Stimulated activated naive CD8-positive, alpha-beta T cell treated with anti-CD3 and anti-CD28 coated beads, Interleukin-15, amount 100 ng/mL, for 72 hours (primary cell): ENCODE measurements at regions not wholly inside any gene's neighbourhood (a gene's known extent, or its start where the extent isn't known, plus 50 kb on each side); places are given as distances from the start of the nearest gene placed in this dataset.

Experiments used
- ATAC-seq: fragments of 150-1000 bp; cut with Tn5 transposase; 2 replicates; pipeline ENCODE4 v1.10.0; 2021; ENCODE audit warnings: mild to moderate bottlenecking, moderate library complexity
- DNase-seq, 2 donors: peaks; one replicate each; pipeline ENCODE4 v3.0.0; 2021 to 2022
- H3K27ac Mint-ChIP-seq, 2 donors: one replicate each; pipeline ENCODE4 v1.8.0; 2022; ENCODE audit warnings: mild to moderate bottlenecking in 2 of 2, mixed read lengths in 2 of 2, moderate library complexity in 2 of 2
- H3K27me3 Mint-ChIP-seq: one replicate; pipeline ENCODE4 v1.8.0; 2022; ENCODE audit warnings: mixed read lengths
- H3K4me1 Mint-ChIP-seq: one replicate; pipeline ENCODE4 v1.8.0; 2022; ENCODE audit warnings: mild to moderate bottlenecking, mixed read lengths
- H3K4me3 Mint-ChIP-seq, 2 donors: one replicate each; pipeline ENCODE4 v1.8.0; 2022; ENCODE audit warnings: mild to moderate bottlenecking in 2 of 2, mixed read lengths in 2 of 2, moderate library complexity in 1 of 2
- H3K9me3 Mint-ChIP-seq, 2 donors: one replicate each; pipeline ENCODE4 v1.8.0; 2022; ENCODE audit warnings: mixed read lengths in 2 of 2

DNA sequence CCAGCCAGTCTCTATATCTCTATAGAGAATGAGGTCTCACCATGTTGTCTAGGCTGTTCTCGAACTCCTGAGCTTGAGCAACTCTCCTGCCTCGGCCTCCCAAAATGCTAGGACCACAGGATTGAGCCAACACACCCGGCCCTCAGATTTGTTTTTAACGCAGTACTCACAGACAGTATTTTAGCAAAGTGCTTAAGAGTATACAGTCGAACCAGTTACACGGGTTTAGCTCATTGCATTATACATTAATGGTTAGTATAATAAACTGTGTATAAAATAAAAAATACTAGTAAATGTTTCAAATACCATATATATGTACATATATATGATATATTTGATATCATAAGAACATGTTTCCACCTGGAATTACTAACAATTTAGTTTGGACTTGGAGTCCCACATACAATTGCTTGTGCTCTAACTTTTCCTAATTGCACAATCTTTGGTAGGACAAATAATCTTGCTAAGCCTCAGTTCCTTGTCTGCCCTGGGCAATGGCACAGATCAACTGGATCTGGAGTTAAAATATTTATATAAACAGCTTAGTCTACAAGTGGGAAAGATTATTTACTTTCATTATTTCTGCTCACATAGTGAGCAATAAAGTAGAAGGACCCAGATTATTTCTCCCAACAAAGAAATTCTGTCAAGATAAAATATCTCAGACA is 508.9 kb upstream of the LRATD1 start:
- no peaks in the 10 kb centered on the region for H3K4me1 Mint-ChIP-seq
- no peak for DNase-seq
- H3K27ac Mint-ChIP-seq: no peak overlapping the region
- no peak for ATAC-seq
- H3K27me3 Mint-ChIP-seq: no peaks in the 10 kb centered on the region
- no peak overlapping the region for H3K4me3 Mint-ChIP-seq
- peaks cover 18 to 23% of the 10 kb centered on the region in 2 donors for H3K9me3 Mint-ChIP-seq

DNA sequence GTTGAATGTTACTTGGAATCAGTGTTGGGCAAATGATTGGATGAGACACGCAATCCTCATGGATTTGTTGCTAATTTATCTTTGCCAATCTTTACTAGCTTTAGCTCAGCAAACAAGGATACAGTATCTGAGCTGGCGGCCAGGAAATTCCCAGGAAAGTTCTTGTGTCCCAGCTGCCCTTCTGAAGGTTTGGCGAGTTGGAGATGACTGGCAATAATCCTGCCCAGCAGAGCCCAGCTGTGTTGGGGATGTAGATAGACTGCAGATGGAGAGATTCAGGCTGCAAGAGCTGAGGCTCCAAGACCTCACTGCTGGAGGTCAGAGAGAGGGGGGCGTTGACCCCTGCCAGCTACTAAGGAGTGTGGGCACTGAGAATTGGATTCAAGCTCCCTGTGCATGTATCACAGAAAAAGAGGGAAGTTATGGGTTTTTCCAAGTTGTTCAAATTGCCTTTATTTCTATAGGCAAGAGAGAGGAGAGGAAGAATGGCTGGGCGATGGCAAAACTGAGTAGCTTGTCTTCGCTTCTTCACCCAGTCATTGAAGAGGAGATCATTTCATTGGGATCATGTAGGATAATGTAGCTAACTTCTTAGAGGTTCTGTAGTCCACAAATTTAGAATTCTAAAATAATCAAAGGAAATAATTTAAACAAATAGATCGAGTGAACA is 506.8 kb upstream of the LRATD1 start:
- Mint-ChIP-seq H3K4me3 (no peak overlapping the region), H3K4me1 (no peaks in the 10 kb centered on the region), H3K27me3 (no peaks in the 10 kb centered on the region), H3K27ac (no peak overlapping the region), H3K9me3 (peaks cover 17 to 23% of the 10 kb centered on the region in 2 donors)
- DNase-seq (no peak), ATAC-seq (no peak)

DNA sequence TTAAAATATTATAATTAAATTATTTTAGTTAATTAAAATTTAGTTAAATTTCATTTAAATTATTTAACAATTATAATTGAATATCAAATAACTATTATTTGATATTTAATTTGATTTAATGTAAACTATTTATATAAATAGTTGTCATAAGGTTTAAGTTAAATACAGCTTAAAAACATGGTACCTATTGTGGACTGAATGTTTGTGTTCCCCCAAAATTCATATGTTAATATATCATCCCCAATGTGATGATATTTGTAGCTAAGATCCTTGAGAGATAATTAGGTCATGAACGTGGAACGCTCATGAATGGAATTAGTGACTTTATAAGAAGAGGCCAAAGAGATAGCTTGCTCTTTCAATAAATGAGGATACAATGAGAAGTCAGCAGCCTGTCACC is 505.7 kb upstream of the LRATD1 start:
- DNase-seq: no peak
- peaks cover 17 to 23% of the 10 kb centered on the region in 2 donors for H3K9me3 Mint-ChIP-seq
- H3K4me3 Mint-ChIP-seq: no peak overlapping the region
- ATAC-seq: no peak
- no peaks in the 10 kb centered on the region for H3K4me1 Mint-ChIP-seq
- H3K27me3 Mint-ChIP-seq: no peaks in the 10 kb centered on the region
- H3K27ac Mint-ChIP-seq: no peak overlapping the region

DNA sequence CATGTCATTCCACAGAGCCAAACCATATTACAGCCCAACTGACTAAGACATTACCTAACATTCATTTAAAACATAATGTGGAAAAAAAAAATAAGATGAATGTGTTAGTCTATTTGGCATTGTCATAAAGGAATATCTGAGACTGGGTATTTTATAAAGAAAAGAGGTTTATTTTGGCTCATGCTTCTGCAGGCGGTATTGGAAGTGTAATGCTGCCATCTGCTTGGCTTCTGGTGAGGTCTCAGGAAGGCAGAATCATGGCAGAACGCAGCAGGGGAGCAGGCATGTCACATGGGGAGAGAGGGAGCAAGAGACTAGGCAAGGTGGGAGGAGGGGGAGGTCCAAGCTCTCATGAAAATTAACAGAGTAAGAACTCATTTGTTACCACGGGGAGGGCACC is 504.8 kb upstream of the LRATD1 start:
- ATAC-seq: no peak
- H3K9me3 Mint-ChIP-seq: peaks cover 19 to 20% of the 10 kb centered on the region in 2 donors
- H3K4me3 Mint-ChIP-seq: no peak overlapping the region
- no peaks in the 10 kb centered on the region for H3K4me1 Mint-ChIP-seq
- no peak for DNase-seq
- H3K27me3 Mint-ChIP-seq: no peaks in the 10 kb centered on the region
- no peak overlapping the region for H3K27ac Mint-ChIP-seq

DNA sequence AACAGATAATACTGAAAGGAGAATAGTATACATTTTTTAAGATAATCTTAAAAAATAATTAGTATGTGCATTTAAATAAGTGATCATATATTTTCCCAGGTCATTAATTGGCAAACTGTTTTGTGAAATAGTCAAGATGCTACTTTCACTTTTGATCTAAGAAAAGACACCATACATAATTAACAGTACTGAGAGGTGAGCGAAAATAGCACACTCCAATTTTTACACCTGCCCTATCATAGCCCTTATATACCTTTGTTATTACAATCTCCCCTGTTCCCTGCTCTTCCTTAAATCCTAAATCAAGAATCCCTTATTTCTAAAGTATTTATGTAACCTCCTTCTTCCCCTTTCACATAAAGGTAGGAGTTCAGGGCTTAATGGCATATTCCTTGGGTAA is 500.1 kb upstream of the LRATD1 start:
- ATAC-seq (no peak), DNase-seq (no peak)
- Mint-ChIP-seq H3K4me3 (no peak overlapping the region), H3K27me3 (no peaks in the 10 kb centered on the region), H3K4me1 (no peaks in the 10 kb centered on the region), H3K9me3 (peaks cover 19 to 32% of the 10 kb centered on the region in 2 donors), H3K27ac (no peak overlapping the region)

DNA sequence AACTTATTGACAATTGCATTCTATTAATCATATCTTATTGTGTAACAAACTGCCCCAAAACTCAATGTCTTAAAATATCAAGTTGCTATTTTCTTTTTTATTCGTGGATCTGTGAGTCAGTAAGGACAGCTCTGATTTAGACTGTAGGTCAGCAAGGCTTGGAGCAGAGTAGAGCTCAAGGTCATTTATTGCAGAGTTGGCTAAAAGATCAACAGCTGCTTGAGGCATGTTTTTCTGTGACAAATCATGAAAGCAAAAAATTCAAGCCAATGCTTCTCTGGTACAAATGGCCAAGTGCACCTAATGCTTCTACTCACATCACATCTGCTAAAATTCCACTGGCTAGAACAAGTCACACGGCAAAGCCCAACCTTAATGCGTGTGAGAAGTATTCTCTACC is 497.7 kb upstream of the LRATD1 start:
- Mint-ChIP-seq H3K4me3 (no peak overlapping the region), H3K9me3 (peaks cover 12 to 22% of the 10 kb centered on the region in 2 donors), H3K27me3 (no peaks in the 10 kb centered on the region), H3K4me1 (no peaks in the 10 kb centered on the region), H3K27ac (no peak overlapping the region)
- no peak for DNase-seq
- no peak for ATAC-seq

DNA sequence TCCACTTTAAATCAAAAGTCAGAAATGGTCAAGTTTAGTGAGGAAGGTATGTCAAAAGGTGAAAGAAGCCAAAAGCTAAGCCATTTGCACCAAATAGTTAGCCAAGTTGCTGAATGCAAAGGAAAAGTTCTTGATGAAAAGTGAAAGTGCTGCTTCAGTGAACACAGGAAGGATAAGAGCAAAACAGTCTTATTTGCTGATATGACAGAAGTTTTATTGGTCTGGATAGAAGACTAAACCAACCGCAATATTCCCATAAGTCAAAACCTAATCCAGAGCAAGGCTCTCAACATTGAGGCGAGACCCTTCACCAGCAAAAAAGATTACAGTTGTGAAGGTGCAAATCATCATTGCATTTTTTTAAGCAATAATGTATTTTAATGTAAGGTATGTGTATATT is 496.5 kb upstream of the LRATD1 start:
- H3K4me3 Mint-ChIP-seq: no peak overlapping the region
- DNase-seq: no peak
- no peak for ATAC-seq
- H3K27me3 Mint-ChIP-seq: no peaks in the 10 kb centered on the region
- H3K27ac Mint-ChIP-seq: no peak overlapping the region
- no peaks in the 10 kb centered on the region for H3K4me1 Mint-ChIP-seq
- H3K9me3 Mint-ChIP-seq: peaks cover 12 to 22% of the 10 kb centered on the region in 2 donors

DNA sequence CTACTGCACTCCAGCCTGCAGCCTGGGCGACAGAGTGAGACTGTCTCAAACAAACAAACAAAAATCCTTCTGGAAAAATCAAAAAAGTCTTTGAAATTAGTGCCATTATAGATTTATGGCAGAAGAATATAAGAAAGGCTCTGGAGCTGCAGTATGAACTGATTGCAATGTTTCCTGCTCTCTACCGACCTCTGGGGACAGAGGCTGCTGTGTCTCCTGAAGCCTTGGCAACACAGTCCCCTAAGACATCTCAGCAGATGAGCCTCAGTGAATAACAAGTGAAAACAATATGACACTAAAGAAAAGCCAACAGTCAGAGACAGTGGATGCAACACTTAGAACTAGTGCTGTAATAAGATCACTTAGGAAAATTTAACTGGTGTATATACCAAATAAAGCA is 494.9 kb upstream of the LRATD1 start:
- no peaks in the 10 kb centered on the region for H3K27me3 Mint-ChIP-seq
- DNase-seq (no peak), ATAC-seq (no peak)
- peaks cover 10 to 21% of the 10 kb centered on the region in 2 donors for H3K9me3 Mint-ChIP-seq
- H3K4me1 Mint-ChIP-seq: no peaks in the 10 kb centered on the region
- H3K27ac Mint-ChIP-seq: no peak overlapping the region
- H3K4me3 Mint-ChIP-seq: no peak overlapping the region

DNA sequence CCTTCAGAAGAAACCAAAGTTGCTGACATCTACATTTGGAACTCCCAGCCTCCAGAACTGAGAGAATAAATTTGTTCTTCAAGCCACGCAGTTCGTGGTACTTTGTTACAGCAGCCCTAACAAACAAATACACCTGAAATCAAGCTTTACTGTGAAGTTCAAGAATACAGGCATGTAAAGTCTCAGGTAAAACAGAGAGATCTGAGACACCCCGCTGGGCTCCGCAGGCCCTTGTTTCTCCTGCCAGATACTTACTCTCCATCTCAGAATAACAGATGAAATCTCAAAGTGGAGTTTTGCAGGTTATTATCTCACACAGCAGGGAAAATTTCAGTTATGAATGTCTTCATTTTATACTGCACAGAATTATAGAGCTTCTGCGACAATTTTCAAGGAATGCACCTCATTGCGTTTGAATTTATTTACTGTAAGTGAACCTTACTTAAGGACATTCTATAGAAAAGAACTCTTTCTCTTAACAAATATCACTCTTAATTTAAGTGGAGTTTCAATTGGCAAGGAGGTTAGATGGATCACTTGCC is 492.4 kb upstream of the LRATD1 start:
- ATAC-seq: no peak
- Mint-ChIP-seq H3K4me3 (no peak overlapping the region), H3K27ac (no peak overlapping the region)

DNA sequence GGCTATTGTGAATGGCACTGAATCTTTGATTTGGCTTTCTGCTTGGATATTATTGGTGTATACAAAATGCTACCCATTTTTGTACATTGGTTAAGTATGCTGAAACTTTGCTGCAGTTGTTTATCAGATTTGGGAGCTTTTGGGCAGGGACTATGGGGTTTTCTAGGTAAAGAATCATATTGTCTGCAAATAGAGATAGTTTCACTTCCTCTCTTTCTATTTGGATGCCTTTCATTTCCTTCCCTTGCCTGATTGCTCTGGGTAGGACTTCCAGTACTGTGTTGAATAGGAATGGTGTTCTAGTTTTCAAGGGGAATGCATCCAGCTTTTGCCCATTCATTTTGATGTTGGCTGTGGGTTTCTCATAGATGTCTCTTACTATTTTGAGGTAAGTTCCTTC is 489.1 kb upstream of the LRATD1 start:
- DNase-seq (no peak), ATAC-seq (no peak)
- Mint-ChIP-seq H3K4me3 (no peak overlapping the region), H3K27ac (no peak overlapping the region), H3K27me3 (no peaks in the 10 kb centered on the region), H3K9me3 (peaks cover 0 to 7% of the 10 kb centered on the region in 2 donors), H3K4me1 (no peaks in the 10 kb centered on the region)

More for the DNA sequence above, 492.4 kb upstream of the LRATD1 start:
- peaks cover 0 to 14% of the 10 kb centered on the region in 2 donors for H3K9me3 Mint-ChIP-seq
- DNase-seq: no peak
- H3K27me3 Mint-ChIP-seq: no peaks in the 10 kb centered on the region
- no peaks in the 10 kb centered on the region for H3K4me1 Mint-ChIP-seq

DNA sequence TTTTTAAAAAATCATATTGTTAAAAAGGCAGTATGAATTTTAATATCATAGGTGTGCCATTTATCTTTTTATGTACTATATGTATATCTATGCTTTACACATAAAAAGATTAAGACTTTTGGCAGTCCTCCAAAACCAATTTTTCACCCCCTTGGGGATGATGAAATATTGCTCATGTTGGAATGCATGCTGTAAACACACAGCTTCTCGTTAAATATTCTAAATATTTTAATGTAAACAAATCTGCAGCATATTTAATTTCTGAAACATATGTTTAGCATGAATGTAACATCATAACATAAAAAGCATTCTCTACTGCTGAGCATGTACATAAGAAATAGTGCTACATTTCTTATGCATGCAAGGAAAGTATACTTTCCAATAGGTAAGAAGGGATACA is 484.3 kb upstream of the LRATD1 start:
- no peak overlapping the region for H3K4me3 Mint-ChIP-seq
- no peak for DNase-seq
- no peak overlapping the region for H3K27ac Mint-ChIP-seq
- no peak for ATAC-seq
- peaks cover 0 to 7% of the 10 kb centered on the region in 2 donors for H3K9me3 Mint-ChIP-seq
- no peaks in the 10 kb centered on the region for H3K4me1 Mint-ChIP-seq
- no peaks in the 10 kb centered on the region for H3K27me3 Mint-ChIP-seq

DNA sequence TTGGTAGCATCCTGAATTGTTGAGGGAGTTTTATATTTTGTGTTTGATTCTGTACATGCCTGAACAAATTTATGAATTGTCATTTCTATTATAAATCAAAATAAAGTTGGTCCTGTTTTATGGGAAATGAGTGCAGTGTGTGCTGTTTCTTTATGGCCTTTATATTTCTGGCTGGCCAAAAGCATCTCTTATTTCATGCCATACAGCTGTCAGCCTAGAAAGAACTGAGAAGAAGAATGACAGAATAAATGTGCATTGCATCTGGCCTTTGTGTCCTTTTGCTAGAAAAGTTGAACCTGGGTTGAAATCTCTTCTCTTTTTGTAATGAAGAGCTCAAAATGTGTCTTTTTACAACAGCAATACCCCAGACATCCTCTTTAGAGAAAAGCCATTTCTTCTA is 474.7 kb upstream of the LRATD1 start:
- DNase-seq: no peak
- no peak for ATAC-seq
- Mint-ChIP-seq H3K4me3 (no peak overlapping the region), H3K27ac (no peak overlapping the region), H3K9me3 (peaks cover 0 to 10% of the 10 kb centered on the region in 2 donors), H3K27me3 (no peaks in the 10 kb centered on the region), H3K4me1 (no peaks in the 10 kb centered on the region)

DNA sequence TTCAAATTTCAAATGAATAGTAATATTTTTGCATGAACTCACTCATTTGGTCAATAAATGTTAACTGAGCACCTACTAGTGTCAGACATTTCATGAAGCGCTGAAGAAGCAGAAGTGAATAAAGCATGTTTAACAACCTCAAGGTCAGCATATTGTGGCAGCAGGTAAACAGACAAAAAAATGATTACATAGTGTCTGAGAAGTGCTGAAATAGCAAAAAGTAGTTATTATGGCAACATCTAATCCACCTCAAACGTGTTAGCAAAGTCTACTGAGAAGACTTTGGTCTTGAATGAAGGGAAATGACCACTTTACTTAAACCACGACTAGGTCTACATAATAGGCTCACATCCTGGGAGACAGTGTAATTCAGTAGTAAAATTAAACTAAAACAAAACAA is 452.2 kb upstream of the LRATD1 start:
- Mint-ChIP-seq H3K9me3 (peaks cover 0 to 6% of the 10 kb centered on the region in 2 donors), H3K27ac (no peak overlapping the region), H3K4me1 (no peaks in the 10 kb centered on the region), H3K4me3 (no peak overlapping the region), H3K27me3 (no peaks in the 10 kb centered on the region)
- DNase-seq (no peak), ATAC-seq (no peak)

DNA sequence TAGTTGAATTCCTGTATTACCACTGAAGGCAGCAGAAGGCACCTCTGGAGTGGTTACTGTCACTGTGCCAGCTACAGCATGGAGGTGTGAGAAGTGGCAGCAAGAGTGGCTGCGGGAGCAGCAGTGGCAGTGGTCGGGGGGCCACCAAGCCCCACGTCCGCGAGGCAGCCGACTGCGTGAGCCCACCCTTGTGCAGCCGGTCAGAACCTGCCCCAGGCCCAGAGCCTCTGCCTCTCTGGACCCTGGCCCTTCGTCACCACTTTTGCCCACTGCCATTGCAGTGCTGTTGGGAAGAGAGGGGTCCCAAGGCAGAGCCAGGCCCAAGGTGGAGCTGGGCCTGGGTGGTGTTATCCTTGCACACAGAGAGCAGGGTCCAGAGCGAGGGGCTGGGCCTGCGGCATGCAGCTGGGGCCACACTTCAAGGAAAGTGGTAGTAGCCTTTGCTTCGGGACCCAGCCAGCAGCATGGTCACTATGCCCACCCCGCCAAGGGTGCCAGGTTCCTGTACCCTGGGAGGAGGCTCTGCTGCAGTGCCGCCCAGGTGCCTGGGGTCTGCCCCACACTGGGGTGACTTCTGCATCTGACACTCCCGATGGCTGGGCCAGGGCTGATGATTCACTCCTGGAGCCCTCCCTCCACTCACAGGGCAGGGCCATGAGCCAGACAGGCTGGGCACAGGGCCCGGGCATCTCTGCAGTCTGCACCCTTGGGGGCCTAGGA is 450.1 kb upstream of the LRATD1 start:
- no peak for DNase-seq
- Mint-ChIP-seq H3K4me3 (no peak overlapping the region), H3K27me3 (no peaks in the 10 kb centered on the region), H3K27ac (no peak overlapping the region), H3K9me3 (peaks cover 0 to 5% of the 10 kb centered on the region in 2 donors), H3K4me1 (no peaks in the 10 kb centered on the region)
- no peak for ATAC-seq

DNA sequence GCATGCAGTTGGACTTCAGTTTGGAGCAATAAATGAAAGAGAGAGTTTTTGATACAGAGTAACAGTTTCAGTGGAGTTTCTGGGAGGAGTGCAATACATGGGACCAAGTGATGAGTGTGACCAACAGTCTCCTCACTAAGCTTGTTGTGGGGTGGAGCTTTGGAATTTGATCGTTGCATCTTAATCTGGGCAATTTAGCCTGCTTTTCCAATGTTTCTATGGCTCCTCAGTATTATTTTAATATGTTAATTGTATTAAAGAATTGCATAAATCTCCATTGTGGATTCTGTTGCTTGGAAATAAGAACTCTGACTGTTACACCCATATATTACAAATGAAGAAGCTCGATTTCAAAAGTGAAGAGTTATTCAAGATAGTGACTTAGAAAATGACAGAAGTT is 446.6 kb upstream of the LRATD1 start:
- H3K4me3 Mint-ChIP-seq: no peak overlapping the region
- no peak for DNase-seq

DNA sequence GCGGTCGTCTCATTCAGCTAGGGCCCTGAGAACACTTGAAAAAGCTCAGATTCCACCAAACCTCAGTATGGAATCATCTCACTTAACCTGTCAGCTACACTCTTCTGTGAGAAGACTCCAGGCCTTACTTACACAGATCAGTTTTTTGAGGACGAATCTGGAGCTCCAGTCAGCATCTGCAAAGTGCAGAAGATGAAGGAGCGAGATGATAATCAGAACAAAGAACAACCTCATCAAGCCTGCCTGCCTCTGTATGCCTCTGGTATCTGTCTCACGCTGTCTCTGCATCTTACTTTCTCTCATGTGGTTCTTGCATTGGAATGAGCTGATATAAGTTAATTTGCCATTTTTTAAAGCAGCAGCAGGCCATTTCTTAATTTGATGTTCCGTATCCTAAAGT is 444.1 kb upstream of the LRATD1 start:
- Mint-ChIP-seq H3K9me3 (peaks cover 7 to 18% of the 10 kb centered on the region in 2 donors), H3K4me1 (no peaks in the 10 kb centered on the region), H3K4me3 (no peak overlapping the region), H3K27me3 (no peaks in the 10 kb centered on the region), H3K27ac (no peak overlapping the region)
- ATAC-seq (no peak), DNase-seq (no peak)

More for the DNA sequence above, 446.6 kb upstream of the LRATD1 start:
- Mint-ChIP-seq H3K27me3 (no peaks in the 10 kb centered on the region), H3K27ac (no peak overlapping the region), H3K4me1 (no peaks in the 10 kb centered on the region), H3K9me3 (peaks cover 7 to 18% of the 10 kb centered on the region in 2 donors)
- no peak for ATAC-seq
